K562 (cell line): ENCODE measurements at regions not wholly inside any gene's neighbourhood (a gene's known extent, or its start where the extent isn't known, plus 50 kb on each side); places are given as distances from the start of the nearest gene placed in this dataset.

Experiments used
- MAX ChIP-seq: sonication (generic); formaldehyde crosslinking; IDR thresholded peaks from 2 replicates; pipeline ENCODE4 v1.9.0; 2022; ENCODE audit warnings: mild to moderate bottlenecking, missing genetic modification reagents
- POLR2A ChIP-seq: fragments of 450-650 bp; conservative IDR thresholded peaks from 2 replicates; pipeline ENCODE4 v1.6.1; 2016
- POLR2AphosphoS5 ChIP-seq: IDR thresholded peaks from 2 replicates; pipeline ENCODE4 v1.6.1; 2011; ENCODE audit warnings: mild to moderate bottlenecking, low read depth, low read length, moderate library complexity; ENCODE audit not compliant: control insufficient read depth, insufficient read depth
- POLR2G ChIP-seq: fragments of 200-400 bp; formaldehyde crosslinking; IDR thresholded peaks from 2 replicates; pipeline ENCODE4 v1.6.1; 2017; ENCODE audit warnings: low read depth, mild to moderate bottlenecking, antibody characterized with exemption, low read length, moderate library complexity
- REST ChIP-seq, 2 experiments: fragments of 450-650 bp; formaldehyde crosslinking in 1 of 2; IDR thresholded peaks; 2 replicates each; pipeline versions ENCODE4 v1.4.0 to v1.6.1; 2014 to 2020; ENCODE audit warnings: mild to moderate bottlenecking in 2 of 2, borderline replicate concordance in 1 of 2, low read depth in 1 of 2
- TAF1 ChIP-seq: IDR thresholded peaks from 2 replicates; pipeline ENCODE4 v1.6.1; 2011; ENCODE audit warnings: mild to moderate bottlenecking, low read length, moderate library complexity; ENCODE audit not compliant: insufficient read depth, control insufficient read depth, severe bottlenecking; ENCODE audit errors: extremely low read depth

- no peak for TF ChIP-seq POLR2A
- TF ChIP-seq POLR2AphosphoS5 = no peak
- no peak for TF ChIP-seq POLR2G
- no peak for TF ChIP-seq TAF1
- no peak for TF ChIP-seq REST (IDR thresholded peaks at IDR 0.05; ENCODE audit: borderline replicate concordance)
- no peak for TF ChIP-seq REST (CRISPR knock-in tag; IDR thresholded peaks at IDR 0.05; ENCODE audit: low read depth)
- TF ChIP-seq MAX = no peak
These were observed 250.8 kb downstream of the DMRT2 start for GRCh38 chr9:1300941-1301340.
